NCI-H2081 treated with DMSO at 0.1 percent for 48 hours (cell line): ENCODE measurements at regions not wholly inside any gene's neighbourhood (a gene's known extent, or its start where the extent isn't known, plus 50 kb on each side); places are given as distances from the start of the nearest gene placed in this dataset.

ENCODE experiments used
- DNase-seq: peaks from one replicate; lab custom pipeline; 2025; lab: John Stamatoyannopoulos, UW

DNA sequence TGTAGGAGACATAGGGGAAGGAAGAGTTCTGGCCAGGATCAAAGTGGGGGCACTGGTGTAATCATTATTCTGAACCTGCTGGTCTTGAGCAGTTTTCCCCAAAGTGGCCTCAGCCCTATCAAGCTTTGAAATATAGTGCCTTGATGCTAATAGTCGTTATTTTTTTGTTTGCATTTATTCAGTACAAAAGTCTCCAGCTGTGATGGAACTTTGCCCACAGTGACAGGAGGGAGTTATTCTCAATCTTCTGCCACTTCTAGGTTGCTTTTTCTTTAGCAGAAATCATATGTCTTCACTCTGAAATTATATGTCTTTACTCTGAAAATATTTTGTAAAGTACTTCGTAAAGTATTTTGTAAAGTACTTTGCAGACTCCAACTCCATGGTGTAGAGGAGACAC is 93.1 kb downstream of the FAT3 start:
- DNase-seq: no peak

DNA sequence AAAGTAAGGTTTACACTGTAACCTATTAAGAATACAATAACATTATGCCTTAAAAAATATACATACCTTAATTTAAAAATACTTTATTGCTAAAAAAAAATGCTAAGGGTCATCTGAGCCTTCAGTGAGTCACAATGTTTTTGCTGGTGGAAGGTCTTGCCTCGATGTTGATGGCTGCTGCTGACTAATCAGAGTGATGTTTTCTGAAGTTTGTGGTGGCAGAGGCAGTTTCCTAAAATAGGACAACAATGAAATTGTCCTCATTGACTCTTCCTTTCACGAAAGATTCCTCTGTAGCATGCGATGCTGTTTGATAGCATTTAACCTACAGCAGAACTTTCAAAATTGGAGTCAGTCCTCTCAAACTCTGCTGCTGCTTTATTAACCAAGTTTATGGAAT is 97.6 kb downstream of the FAT3 start:
- DNase-seq: no peak

DNA sequence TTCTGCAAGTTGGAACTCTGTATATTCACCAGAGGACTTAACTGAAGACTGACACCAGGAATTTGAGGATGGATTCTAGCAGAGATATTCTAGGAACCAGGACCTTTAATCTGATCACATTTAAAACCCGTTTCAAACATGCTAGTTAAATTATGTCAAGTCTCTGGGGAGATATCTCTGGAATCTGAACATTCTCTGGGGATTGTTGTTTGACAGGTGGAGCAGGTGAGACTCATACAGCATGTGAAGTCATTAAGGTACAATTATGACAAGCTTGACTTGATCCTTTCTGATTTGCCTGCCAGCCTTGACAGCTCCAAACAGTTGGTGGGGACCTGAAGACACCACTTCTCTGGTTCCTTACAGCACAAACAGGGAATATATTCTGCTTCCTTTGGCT is 100.3 kb downstream of the FAT3 start:
- no peak for DNase-seq

DNA sequence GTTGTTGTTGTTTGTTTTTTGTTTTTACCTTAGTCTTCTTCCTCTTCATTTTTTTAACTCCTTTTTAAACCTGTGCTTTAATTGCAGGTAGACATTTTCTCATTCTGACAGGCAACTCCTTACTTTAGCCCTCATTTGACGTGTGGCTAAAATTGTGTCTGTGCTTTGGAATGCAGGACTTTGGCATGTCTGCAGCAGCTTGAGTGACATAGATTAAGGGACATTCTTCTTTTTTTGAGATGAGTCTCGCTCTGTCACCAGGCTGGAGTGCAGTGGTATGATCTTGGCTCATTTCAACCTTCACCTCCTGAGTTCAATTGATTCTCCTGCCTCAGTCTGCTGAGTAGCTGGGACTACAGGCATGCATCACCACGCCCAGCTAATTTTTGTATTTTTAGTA is 100.8 kb downstream of the FAT3 start:
- DNase-seq: no peak

DNA sequence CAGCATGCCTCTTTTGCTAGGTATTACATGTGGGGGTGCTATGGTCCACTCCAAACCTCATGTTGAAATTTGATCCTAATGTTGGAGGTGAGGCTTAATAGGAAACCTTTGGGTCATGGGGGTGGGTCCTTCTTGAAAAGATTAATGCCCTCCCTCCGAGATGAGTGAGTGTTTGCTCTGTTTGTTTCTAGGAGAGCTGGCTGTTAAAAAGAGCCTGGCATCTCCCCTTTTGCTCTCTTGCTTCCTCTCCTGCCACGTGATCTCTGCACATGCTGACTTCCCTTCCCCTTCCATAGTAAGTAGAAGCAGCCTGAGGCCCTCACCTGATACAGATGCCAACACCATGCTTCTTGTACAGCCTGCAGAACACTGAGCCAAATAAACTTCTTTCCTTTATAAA is 104.5 kb downstream of the FAT3 start:
- no peak for DNase-seq

DNA sequence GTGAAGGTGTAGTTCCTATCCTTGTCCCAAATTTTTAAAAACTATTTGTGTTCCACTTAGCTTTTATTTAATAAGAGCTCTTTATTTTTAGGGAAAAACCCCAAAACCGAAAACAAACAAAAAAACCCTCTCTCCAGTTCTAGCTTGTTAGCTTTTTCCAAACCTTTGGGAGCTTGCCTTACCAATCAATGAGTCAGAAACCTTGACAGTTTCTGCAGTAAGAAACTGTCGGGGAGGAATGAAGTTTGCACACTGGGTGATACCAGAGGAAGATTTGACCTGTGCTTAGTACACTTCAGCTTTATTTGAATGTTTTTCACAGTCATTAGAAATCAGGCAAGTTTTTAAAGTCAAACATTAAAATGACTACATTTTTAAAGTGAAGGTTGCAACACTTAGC is 105.0 kb downstream of the FAT3 start:
- no peak for DNase-seq

DNA sequence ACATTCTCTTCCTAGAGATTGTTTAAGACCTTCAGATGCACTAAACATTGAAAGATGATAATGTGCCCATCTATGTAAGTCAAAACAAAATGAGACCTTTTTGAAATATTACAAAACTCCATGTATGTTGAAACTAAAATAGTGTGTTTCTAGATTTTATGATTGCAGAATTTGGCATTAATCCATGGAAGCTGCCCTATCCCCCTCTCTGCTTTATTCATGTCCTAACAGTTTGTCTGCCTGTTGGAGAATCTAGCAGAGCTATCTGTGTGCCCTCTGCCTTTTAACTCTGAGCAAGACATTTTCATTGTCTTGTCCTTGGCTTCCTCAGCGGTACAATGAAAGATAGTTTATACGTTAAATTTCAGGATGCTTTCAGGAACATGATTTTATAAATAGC is 105.5 kb downstream of the FAT3 start:
- DNase-seq: no peak

DNA sequence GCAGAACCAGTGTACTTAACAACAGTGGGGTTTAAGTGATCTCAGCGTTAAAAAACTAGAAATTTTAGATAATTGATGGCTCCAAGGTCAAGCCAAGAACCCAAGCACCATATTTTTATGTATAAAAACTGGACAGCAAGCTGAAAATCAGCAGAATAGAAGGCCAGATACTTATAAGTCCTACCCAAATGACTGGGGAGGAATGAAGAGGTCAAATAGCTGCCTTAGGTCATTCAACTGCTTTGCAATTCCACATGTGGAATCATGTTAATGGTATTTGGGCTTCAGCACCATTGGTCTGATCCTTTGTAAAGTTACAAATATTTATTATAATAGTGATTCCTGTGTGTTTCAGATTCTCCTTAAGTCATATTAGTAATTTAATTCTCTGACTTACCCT is 108.4 kb downstream of the FAT3 start:
- DNase-seq: no peak

DNA sequence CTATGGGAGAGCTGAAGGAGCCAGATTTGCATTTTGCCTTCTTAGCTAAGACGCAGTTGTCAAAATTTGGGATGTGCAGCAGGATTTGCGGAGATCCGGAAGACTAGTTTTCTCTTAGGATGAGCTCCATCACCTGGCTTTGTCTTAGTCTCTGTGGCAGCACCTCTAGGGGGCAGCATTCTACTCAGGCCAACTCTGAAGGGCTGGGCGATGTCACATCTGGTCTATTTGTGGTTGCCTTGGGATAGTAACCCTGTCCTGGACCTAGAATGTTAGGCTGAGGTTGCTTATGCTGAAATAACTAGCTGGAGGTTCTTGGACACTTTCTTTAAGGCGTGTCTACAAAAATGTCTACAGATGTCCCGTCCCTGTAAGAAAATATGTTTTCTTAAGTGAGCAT is 116.2 kb downstream of the FAT3 start:
- DNase-seq: no peak

DNA sequence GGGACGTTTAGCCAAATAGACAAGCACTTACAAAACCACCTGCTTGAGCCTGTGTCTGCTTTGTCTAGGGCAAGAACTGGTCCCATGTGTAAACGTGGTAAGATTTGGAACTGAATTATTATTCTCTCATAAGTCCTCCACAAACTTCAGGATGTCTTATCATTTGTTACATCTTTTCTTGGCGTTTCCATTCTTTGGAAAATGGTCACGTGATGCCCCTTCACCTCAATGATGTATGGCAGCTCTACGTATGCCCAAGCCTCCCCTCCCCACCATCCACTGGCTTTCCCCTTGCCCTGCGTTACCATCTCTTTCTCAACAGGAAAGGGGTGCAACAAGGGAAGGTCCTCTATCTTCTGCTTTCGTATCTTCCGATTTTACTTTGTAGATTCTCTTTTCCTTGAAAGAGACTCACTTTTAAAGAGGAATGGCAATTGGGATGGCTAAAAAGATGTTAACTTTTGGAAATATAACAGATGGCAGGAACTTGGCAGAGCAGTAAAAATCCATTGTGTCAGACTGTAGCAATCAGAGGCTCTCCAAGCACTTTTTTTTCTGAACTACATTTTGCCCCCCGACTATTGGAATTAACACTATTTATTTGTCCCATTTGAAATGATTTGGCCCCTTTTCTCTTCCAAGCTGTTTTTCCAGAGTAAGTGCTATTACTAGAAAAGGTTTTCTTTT is 117.6 kb downstream of the FAT3 start:
- no peak for DNase-seq

DNA sequence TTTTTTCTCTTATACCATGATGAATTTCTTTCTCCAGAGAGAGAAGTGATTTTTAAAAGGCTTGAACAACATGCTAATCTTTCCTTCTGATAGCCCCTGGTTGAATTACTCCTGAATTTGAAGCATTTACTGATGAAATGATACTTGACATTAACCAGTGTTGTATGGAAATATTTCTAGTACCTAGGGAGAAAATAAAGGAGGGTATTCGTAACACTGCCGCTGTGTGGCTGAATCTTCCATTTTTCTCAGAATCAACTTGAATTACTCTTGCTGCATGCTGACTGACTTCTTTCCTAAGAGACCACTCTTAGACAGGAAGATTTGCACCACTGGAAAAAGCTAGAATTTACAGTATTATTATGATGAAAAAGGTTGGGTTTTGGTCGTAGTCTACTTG is 118.3 kb downstream of the FAT3 start:
- DNase-seq: no peak

DNA sequence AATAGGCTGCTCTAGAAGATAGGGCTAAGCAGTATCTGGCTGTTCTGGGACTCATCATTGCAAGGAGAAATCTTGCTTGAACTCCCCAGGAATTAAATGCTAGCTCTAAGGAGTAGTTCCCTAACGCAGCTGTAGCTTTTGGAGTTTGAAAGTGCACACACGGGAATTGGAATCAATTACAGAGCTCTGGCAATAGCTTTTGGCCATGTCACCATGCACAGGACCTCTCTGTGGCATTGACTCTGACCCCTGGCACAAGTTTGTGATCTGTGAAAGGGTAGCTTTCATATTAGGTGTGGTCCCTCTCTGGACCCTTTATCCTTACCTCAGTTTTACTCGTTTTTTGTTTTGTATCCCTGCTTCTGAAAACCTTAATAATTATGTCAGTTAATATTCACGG is 121.6 kb downstream of the FAT3 start:
- no peak for DNase-seq

DNA sequence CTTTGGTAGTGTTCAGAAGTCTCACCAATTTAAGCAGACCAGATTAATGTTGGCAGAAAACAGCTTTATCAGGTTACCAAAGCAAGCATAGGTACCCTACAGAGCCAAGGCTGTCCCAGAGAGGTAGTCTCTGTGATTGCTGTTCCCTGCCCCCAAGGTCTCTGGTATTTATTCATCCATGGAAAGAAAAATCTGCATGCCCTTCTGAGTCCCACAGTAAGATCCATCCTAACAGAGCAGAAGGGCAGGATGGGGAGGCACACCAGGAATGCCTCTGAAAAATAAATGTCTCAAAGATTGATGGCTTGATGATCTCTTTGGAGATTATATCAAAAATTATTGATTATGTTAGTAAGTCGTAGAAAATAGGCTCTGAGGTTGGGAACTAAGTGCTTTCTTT is 122.8 kb downstream of the FAT3 start:
- no peak for DNase-seq

DNA sequence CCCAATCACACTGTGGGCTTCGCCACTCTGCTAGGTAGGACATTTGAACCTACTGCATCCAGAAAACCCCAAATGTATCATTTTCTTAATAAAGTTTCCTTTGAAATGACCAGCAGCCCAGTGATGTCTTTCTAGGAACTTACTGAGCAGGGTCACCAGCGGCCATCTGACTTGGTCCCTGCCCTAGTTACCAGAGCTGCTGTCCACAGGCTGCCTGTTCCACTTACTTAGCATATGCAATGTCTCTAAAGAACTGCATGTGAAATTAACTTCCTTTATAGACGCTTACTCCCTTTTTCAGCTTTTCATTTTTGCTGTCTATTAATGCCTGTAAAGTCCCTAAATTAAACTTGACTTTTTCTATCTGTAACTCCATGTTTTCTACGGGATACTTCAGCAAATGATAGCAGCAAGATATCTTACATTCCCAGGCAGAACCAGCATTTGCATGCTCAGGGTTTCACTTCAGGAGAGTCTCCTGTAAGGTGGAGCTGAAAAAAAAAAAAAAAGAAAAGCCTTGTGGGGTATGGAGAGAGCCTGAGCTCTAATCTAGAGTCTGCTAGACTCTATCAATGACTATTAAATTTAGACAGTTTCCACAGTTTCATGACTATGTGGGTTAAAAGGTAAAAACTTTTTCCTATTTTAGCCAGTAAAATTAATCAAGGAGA is 125.0 kb downstream of the FAT3 start:
- no peak for DNase-seq

DNA sequence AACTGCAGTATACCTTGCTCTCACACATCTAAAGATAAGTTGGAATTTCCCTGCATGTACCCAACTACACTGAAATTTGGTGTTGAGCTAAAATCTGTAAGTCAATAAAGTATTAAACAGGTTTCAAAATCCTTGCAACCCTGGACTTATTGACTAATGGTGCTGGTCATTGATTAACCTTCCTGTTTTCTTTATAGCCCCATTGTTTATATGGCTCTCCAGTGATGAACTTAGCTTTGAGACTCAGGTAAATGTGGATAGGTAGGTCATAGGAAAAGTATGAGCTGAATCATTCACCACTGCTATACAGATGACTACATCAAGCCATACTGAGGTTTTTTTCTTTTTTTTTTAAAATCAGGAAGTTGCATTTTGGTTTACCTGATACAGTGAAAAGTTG is 132.7 kb downstream of the FAT3 start:
- DNase-seq: no peak

DNA sequence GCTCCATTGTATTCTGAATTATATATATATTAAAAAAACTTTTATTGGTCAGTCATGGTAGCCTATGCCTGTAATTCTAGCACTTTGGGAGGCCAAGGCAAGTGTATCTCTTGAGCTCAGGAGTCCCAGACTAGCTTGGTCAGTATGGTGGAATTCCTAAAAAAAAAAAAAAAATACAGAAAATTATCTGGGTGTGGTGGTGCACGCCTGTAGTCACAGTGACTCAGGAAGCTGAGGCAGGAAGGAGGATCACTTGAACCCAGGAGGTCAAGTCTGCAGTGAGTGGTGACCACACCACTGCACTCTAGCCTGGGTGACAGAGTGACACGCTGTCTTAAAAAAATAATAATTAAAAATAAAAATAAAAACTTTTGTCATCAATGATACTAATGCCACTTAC is 133.2 kb downstream of the FAT3 start:
- no peak for DNase-seq

DNA sequence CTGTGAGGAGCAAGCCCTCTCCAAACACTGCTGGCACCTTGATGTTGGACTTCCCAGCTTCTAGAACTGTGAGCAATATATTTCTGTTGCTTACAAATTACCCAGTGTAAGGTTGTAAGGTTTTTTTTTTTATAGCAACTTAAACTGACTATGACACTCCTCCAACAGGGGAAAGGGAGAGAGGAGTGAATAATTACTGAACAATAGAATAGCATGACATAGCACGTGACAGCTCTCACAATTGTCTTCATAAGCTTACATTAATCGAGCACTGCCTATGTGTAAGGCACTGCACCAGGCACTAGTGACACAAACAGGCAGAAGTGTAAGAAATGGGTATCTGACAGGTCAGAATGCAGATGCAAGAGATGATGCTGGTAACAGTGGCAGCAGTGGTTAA is 136.9 kb downstream of the FAT3 start:
- DNase-seq: no peak

DNA sequence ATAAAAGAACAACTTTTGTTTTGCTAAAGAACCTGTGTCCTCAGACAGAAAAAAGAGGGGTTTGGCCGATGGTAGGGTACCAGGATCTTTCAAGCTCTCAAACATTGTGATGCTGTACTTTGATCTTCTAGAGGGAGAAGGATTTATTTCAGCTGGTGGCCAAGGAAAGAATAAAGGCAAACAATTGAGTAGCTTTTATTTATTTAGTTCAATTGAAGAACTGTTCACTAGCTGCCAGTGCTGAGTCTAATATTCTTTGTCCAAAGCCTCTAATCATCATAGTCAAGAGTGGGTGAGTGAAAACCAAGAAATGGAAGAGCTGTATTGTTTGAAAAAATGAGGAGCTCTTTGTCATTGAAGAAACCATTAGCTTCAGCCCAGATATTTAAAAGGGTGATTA is 138.4 kb downstream of the FAT3 start:
- DNase-seq: no peak

DNA sequence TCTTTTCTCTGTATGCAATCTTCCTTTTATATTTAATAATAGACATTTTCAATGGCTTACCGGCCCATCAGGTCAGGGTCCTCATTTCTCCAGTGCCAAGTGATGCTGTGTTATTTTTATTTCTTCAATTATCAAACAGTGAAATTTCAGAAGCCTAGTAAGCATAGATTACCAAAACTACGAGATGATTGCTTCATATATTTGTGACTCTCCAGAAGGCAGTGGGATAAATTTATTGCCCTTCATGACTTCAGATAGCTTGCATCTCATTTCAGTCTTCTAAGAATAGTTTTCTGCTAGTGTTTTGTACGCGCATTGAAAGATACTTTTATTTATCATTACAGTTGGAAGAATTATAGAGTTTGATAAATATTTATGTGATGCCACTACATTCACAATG is 139.6 kb downstream of the FAT3 start:
- no peak for DNase-seq

DNA sequence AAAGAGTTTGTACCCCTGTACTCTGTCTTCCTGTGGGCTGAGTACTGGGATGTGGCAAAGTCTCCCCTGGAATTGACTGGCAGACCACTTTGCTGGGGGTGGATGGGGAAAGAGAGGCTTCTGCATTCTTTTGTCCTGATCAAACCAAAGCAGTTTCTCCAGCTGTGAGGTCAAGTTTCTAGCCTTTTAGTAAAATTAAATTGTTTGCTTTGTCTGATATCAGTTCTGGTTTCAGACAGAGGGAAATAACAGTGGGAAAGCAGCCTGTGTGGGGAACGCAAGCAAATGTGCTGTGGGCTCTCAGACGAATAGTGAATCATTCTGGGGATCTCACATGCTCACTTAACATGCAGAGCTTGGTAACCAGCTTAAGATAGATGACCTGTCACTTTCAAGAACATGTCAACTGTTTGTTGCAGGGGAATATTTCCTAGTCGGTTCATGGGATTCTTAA is 151.6 kb downstream of the FAT3 start:
- no peak for DNase-seq

DNA sequence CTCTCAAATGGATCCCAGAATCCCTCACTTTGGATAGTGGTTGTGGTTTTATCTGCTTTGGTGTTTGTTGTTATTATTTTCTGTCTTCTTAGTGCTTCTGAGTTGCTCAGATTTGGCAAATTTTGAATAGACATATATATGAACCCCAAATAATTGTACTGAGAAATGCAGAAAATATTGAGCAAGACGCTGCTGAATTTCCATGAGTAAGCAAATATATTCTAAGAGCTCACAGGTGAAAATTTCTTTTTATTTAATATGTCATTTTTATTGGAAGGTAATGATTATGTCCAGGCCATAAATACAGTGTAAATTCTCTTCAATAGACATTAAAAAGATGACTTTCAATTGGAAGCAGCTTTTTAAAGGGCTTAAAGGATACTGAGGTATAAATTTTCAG is 152.1 kb downstream of the FAT3 start:
- no peak for DNase-seq

DNA sequence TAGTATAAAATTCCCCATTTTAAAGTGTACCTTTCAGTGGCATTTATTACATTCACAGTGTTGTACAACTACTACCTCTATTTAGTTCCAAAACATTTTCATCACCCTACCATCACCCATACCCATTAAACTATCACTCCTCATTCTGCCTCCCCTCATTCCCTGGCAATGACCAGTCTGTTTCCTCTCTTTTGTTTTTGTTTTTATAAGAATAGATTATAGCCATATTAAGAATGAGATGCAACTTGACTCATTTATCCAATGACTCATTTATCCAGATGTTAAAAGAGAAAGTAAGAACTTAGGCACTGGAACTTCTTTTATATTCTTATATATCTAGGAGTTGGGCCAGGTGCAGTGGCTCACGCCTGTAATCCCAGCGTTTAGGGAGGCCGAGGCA is 156.3 kb downstream of the FAT3 start:
- DNase-seq: no peak

DNA sequence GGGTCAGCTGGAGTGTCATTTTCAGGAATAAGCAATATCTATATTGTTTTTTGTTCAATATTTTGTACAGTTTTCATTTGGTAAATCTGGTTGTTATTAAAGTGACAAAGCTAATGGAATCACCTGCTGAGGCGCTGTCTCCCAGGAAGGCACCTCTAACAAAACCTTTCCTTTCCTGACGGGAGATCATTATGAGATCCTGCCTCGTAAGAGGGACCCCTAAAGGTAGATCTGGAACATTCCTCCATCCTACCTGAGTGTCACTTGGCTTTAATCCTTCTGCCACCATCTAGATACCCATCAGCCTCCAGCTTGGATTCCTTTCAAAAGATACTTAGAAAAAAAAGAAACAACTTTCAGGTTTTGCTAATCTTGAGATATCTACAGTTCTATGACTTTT is 157.7 kb downstream of the FAT3 start:
- no peak for DNase-seq

DNA sequence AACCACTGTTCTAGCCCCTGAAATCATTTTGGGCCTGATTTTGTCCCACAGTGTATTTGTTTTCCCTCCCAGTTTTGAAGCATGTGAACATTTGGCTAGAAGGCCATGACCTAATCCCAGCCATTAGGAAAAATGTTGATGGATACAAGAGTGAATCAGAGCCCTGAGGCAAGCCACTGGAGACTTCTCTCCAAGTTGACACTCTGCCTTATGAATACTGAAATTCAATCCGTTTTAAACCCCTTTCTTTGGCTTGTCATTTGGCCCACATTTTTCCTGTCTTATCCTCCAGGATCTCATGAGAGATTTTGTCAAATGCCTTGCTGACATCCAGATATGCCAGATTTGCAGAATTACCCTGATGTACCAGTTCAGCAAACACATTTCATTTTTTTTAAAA is 158.8 kb downstream of the FAT3 start:
- DNase-seq: no peak
